ENCODE measurements at regions not wholly inside any gene's neighbourhood (a gene's known extent, or its start where the extent isn't known, plus 50 kb on each side); places are given as distances from the start of the nearest gene placed in this dataset.

DNA sequence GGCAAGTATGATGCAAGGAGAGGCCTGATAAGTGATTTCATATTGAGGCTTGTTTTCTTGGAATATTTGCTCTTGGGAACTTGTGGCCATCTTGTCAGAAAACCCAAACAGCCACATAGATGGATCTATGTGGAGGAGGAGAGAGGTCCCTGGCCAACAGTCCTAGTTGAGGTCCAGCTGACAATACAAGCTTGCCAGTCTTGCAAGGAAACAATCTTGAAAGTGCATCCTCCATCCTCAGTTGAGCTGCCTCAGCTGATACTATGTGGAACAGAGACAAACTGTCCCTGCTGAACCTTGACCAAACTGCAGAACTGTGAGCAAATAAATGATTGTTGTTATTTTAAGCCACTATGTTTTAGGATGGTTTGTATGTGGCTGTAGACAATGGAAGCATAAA is 146.4 kb downstream of the TMX1 start:
- TF ChIP-seq, protein P1, sequence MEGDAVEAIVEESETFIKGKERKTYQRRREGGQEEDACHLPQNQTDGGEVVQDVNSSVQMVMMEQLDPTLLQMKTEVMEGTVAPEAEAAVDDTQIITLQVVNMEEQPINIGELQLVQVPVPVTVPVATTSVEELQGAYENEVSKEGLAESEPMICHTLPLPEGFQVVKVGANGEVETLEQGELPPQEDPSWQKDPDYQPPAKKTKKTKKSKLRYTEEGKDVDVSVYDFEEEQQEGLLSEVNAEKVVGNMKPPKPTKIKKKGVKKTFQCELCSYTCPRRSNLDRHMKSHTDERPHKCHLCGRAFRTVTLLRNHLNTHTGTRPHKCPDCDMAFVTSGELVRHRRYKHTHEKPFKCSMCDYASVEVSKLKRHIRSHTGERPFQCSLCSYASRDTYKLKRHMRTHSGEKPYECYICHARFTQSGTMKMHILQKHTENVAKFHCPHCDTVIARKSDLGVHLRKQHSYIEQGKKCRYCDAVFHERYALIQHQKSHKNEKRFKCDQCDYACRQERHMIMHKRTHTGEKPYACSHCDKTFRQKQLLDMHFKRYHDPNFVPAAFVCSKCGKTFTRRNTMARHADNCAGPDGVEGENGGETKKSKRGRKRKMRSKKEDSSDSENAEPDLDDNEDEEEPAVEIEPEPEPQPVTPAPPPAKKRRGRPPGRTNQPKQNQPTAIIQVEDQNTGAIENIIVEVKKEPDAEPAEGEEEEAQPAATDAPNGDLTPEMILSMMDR (IDR thresholded peaks at IDR 0.05; ENCODE audit: insufficient read depth, low read depth, low read length): no peak
- POLR2A ChIA-PET: interaction anchor here (0.6 kb wide), 1 partner anchor 531 kb away, joined by 5 read pairs; no protein-coding TSS in a partner anchor
- H3K4me3 ChIP-seq (ENCODE audit: low read depth, low read length): no peak overlapping the region
- no peaks in the 10 kb centered on the region for H3K27me3 ChIP-seq (ENCODE audit: control insufficient read depth, insufficient read depth, low read length)
- H3K36me3 ChIP-seq (ENCODE audit: control insufficient read depth, insufficient read depth, low read length): no peaks in the 10 kb centered on the region
- no peak for DNase-seq (ENCODE audit: low read depth)
- CTCF ChIA-PET: interaction anchor here (1.0 to 1.4 kb wide), 2 partner anchors 10 to 103 kb away, joined by 3 read pairs; no protein-coding TSS in a partner anchor

DNA sequence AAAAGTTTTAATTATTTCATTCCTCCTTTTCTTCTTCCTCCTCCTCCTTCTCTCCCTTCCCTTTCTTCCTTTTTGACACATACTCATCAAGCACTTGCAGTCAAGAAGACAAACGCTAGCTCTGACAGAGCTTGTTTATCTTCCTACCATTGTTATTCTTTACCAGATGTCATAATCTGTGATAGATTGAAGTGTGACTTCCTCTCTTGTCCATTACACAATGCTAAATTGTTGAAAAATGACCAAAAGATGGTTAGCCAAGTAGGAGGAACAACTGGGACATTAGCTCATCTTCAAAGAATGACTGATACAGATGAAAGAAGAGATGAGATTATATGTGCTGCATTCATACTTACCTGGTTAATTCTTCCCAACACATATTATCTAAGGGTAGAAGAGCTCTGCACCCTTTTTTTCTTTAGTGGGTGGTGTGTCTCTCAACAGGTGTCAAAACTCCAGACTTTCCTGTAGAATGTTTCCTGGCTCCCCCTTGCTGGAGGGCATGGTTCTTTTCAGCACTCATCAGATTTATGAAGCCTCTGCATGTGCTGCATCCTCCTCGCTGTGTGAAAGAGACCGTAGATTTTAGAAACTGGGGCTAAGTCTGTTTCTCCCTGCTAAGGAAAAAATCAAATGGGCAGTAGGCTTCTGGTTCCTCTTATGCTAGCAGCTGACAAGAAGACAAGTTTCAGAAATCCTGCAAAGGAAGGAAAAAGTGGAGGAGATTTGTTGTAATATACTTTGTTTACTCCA is 147.1 kb downstream of the TMX1 start:
- Histone ChIP-seq H3K27me3 (ENCODE audit: control insufficient read depth, insufficient read depth, low read length) (no peaks in the 10 kb centered on the region), H3K4me3 (ENCODE audit: low read depth, low read length) (no peak overlapping the region), H3K36me3 (ENCODE audit: control insufficient read depth, insufficient read depth, low read length) (no peaks in the 10 kb centered on the region)
- TF ChIP-seq, protein P1 (IDR thresholded peaks at IDR 0.05; ENCODE audit: insufficient read depth, low read depth, low read length): no peak
- POLR2A ChIA-PET: interaction anchor here (0.6 kb wide), 1 partner anchor 531 kb away, joined by 5 read pairs; no protein-coding TSS in a partner anchor
- CTCF ChIA-PET: interaction anchor here (1.0 to 1.4 kb wide), 2 partner anchors 53 to 103 kb away, joined by 3 to 4 read pairs; no protein-coding TSS in a partner anchor
- no peak for DNase-seq (ENCODE audit: low read depth)

DNA sequence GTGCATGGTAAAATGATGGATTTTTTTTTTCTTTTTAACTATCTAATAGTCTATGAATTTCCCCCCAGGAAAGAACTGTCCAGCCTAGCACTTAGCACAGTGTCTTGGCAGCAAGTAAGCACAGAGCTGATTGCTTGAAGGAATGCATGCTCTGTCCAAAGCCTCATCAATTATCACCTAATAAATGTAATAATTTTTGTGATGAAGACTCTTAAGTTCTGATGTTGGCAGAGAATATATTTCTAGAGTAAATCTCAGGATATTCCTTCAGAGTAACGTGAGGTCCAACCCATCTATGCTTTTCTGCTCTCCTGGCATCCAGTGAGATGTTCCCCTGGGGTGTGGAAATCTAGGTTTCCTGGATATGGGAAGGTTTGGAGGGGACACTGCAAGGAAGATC is 152.4 kb downstream of the TMX1 start:
- Histone ChIP-seq H3K36me3 (ENCODE audit: control insufficient read depth, insufficient read depth, low read length) (no peaks in the 10 kb centered on the region), H3K27me3 (ENCODE audit: control insufficient read depth, insufficient read depth, low read length) (no peaks in the 10 kb centered on the region), H3K4me3 (ENCODE audit: low read depth, low read length) (no peak overlapping the region)
- CTCF ChIA-PET: interaction anchor here (0.9 to 1.2 kb wide), 3 partner anchors 8 to 21 kb away, joined by 3 read pairs; no protein-coding TSS in a partner anchor
- POLR2A ChIA-PET: interaction anchor here (0.7 kb wide), 1 partner anchor 20 kb away, joined by 9 read pairs; no protein-coding TSS in a partner anchor
- TF ChIP-seq, protein P1 (IDR thresholded peaks at IDR 0.05; ENCODE audit: insufficient read depth, low read depth, low read length): no peak
- DNase-seq (ENCODE audit: low read depth): peak; percentile 45

DNA sequence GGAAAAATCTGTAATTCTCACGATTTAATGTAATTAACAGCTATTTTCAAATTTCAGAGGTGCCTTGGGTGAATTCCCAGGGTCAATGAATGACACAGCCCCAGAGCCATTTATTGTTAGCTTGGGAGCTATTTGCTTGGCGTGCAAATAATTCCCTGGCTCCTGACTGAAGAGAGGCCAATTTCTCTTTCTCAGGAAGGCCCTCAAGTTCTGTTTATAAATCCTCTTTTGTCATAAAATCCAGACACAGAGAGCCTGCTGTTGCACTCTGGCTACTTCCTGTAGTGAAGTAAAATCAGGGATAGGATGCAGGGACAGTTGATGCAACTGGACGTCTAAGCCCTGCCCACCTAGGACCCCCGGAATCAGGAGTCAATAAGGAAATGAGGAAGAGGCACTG is 154.3 kb downstream of the TMX1 start:
- POLR2A ChIA-PET: interaction anchor here (0.6 to 1.6 kb wide), 2 partner anchors 26 to 127 kb away, joined by 3 to 4 read pairs; no protein-coding TSS in a partner anchor
- CTCF ChIA-PET: interaction anchor here (0.6 to 2.0 kb wide), 4 partner anchors 10 to 111 kb away, joined by 3 to 7 read pairs (median 4); no protein-coding TSS in a partner anchor
- DNase-seq (ENCODE audit: low read depth): peak; percentile 80

DNA sequence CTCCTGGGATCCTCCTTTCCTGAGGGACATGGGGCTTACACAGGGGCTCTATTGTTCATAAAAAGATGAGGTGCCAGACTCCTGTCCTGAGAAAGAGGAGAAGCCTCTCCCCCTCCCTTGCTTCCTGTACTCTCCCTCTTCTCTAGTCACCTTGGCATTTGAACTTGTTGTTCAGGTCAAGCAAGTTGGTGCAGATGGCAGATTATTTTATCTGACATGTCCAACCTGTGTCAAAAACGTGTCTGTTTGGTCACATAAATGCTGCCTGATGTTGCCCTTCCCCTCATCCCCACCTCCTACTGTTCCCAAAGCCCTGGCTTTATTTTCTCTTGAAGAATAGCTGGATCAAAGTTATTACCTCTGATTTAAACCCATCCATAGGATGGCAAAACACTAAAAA is 154.8 kb downstream of the TMX1 start:
- POLR2A ChIA-PET: interaction anchor here (1.6 kb wide), 1 partner anchor 127 kb away, joined by 4 read pairs; no protein-coding TSS in a partner anchor
- no peak overlapping the region for H3K4me3 ChIP-seq (ENCODE audit: low read depth, low read length)
- CTCF ChIA-PET: interaction anchor here (0.6 to 2.0 kb wide), 4 partner anchors 11 to 113 kb away, joined by 3 to 6 read pairs (median 4); no protein-coding TSS in a partner anchor

More for the DNA sequence above, 154.3 kb downstream of the TMX1 start:
- no peaks in the 10 kb centered on the region for H3K36me3 ChIP-seq (ENCODE audit: control insufficient read depth, insufficient read depth, low read length)
- no peak overlapping the region for H3K4me3 ChIP-seq (ENCODE audit: low read depth, low read length)
- TF ChIP-seq, protein P1 (IDR thresholded peaks at IDR 0.05; ENCODE audit: insufficient read depth, low read depth, low read length): no peak
- H3K27me3 ChIP-seq (ENCODE audit: control insufficient read depth, insufficient read depth, low read length): no peaks in the 10 kb centered on the region

More for the DNA sequence above, 154.8 kb downstream of the TMX1 start:
- Histone ChIP-seq H3K36me3 (ENCODE audit: control insufficient read depth, insufficient read depth, low read length) (no peaks in the 10 kb centered on the region), H3K27me3 (ENCODE audit: control insufficient read depth, insufficient read depth, low read length) (no peaks in the 10 kb centered on the region)
- TF ChIP-seq, protein P1 (IDR thresholded peaks at IDR 0.05; ENCODE audit: insufficient read depth, low read depth, low read length): no peak
- DNase-seq (ENCODE audit: low read depth): no peak

Data from BJ (cell line).